Esophagus squamous epithelium (tissue), 4 donors: ENCODE measurements at regions not wholly inside any gene's neighbourhood (a gene's known extent, or its start where the extent isn't known, plus 50 kb on each side); places are given as distances from the start of the nearest gene placed in this dataset.

Experiments
- POLR2A ChIP-seq, 4 donors: fragments of 450-650 bp; IDR thresholded peaks; one replicate each; pipeline ENCODE4 v1.6.1; 2017; ENCODE audit warnings: antibody characterized with exemption in 4 of 4, mild to moderate bottlenecking in 4 of 4, moderate library complexity in 3 of 4
- TF ChIP-seq, protein P1 (sequence below), 6 experiments: fragments of 450-650 bp in 4 of 6; fragments of 200-600 bp in 2 of 6; sonication (generic) in 2 of 6; IDR thresholded peaks; one replicate each; pipeline ENCODE4 v1.5.1; 2016 to 2019; ENCODE audit warnings: antibody characterized with exemption in 6 of 6, mild to moderate bottlenecking in 4 of 6, moderate library complexity in 4 of 6

DNA sequence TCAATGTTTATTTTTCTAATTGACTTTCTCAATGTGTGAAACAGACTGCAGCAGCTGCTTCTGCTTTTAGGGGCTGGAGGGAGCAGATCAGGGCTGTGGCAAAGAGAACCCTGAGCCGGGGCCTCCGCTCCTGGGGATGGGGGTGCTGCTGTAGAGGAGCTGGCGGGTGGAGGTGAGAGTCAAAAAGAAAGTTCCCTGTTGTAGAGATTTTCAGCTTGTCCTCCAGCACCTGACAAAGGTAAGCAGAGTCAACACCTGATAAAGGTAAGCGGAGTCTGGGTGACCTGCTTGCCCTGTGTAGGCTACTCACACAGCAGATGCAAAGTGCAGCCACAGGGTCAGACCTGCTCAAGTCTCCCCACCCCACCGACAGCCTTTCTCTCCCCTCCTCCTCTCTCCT is 252.4 kb upstream of the IRX1 start:
- TF ChIP-seq, protein P1, sequence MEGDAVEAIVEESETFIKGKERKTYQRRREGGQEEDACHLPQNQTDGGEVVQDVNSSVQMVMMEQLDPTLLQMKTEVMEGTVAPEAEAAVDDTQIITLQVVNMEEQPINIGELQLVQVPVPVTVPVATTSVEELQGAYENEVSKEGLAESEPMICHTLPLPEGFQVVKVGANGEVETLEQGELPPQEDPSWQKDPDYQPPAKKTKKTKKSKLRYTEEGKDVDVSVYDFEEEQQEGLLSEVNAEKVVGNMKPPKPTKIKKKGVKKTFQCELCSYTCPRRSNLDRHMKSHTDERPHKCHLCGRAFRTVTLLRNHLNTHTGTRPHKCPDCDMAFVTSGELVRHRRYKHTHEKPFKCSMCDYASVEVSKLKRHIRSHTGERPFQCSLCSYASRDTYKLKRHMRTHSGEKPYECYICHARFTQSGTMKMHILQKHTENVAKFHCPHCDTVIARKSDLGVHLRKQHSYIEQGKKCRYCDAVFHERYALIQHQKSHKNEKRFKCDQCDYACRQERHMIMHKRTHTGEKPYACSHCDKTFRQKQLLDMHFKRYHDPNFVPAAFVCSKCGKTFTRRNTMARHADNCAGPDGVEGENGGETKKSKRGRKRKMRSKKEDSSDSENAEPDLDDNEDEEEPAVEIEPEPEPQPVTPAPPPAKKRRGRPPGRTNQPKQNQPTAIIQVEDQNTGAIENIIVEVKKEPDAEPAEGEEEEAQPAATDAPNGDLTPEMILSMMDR (IDR thresholded peaks at IDR 0.05) = no peak
- TF ChIP-seq POLR2A (IDR thresholded peaks at IDR 0.05) = no peak
